Sigmoid colon (tissue), 6 donors: ENCODE measurements at regions not wholly inside any gene's neighbourhood (a gene's known extent, or its start where the extent isn't known, plus 50 kb on each side); places are given as distances from the start of the nearest gene placed in this dataset.

Experiments
- DNase-seq: peaks from one replicate; pipeline ENCODE4 v3.0.0-alpha.2; 2019
- H3K27ac ChIP-seq, 4 donors: fragments of 200-600 bp; sonication (generic); one replicate each; pipeline ENCODE4 v1.5.1; 2016 to 2019; ENCODE audit warnings: mild to moderate bottlenecking in 1 of 4
- H3K27me3 ChIP-seq, 3 donors: fragments of 200-600 bp; sonication (generic); one replicate each; pipeline ENCODE4 v1.5.1; 2019; ENCODE audit warnings: mild to moderate bottlenecking in 1 of 3
- H3K36me3 ChIP-seq, 4 donors: fragments of 200-600 bp; sonication (generic); one replicate each; pipeline ENCODE4 v1.5.1; 2016 to 2019
- H3K4me1 ChIP-seq, 4 donors: fragments of 200-600 bp; sonication (generic); one replicate each; pipeline ENCODE4 v1.5.1; 2017 to 2019
- H3K4me3 ChIP-seq, 4 donors: fragments of 200-600 bp; sonication (generic); one replicate each; pipeline ENCODE4 v1.5.1; 2017 to 2019; ENCODE audit warnings: mild to moderate bottlenecking in 2 of 4, moderate library complexity in 1 of 4
- H3K9me3 ChIP-seq, 4 donors: fragments of 200-600 bp in 3 of 4; sonication (generic) in 3 of 4; one replicate each; pipeline versions ENCODE4 v1.5.1 to v1.6.1; 2013 to 2019
- EP300 ChIP-seq, 4 donors: sonication (generic); formaldehyde crosslinking; IDR thresholded peaks; one replicate each; pipeline ENCODE4 v1.6.1; 2017; ENCODE audit warnings: antibody characterized with exemption in 4 of 4
- POLR2A ChIP-seq, 2 donors: fragments of 450-650 bp; IDR thresholded peaks; one replicate each; pipeline ENCODE4 v1.6.1; 2016; ENCODE audit warnings: antibody characterized with exemption in 2 of 2, mild to moderate bottlenecking in 2 of 2, moderate library complexity in 2 of 2
- POLR2AphosphoS5 ChIP-seq, 4 donors: sonication (generic); formaldehyde crosslinking; IDR thresholded peaks; one replicate each; pipeline ENCODE4 v1.6.1; 2017; ENCODE audit warnings: antibody characterized with exemption in 4 of 4
- WGBS, 2 donors: extraction: QIAGEN DNeasy Blood & Tissue Kit; methylation state at CpG; one replicate each; pipeline ENCODE4 v1.1.7; 2013; 5-methylcytosine and 5-hydroxymethylcytosine counted together
- intact Hi-C: fragments of 100-400 bp; cut with DNase I; formaldehyde crosslinking; loops from one replicate; pipeline ENCODE4 v1.15.1; 2023
- TF ChIP-seq, protein P1 (sequence below), 4 experiments: fragments of 450-650 bp in 3 of 4; fragments of 200-600 bp in 1 of 4; IDR thresholded peaks; one replicate each; pipeline ENCODE4 v1.5.1; 2016 to 2019; ENCODE audit warnings: antibody characterized with exemption in 4 of 4, mild to moderate bottlenecking in 3 of 4, moderate library complexity in 2 of 4
- donor health status: healthy with polysubstance abuse.
- donor health status: healthy.

DNA sequence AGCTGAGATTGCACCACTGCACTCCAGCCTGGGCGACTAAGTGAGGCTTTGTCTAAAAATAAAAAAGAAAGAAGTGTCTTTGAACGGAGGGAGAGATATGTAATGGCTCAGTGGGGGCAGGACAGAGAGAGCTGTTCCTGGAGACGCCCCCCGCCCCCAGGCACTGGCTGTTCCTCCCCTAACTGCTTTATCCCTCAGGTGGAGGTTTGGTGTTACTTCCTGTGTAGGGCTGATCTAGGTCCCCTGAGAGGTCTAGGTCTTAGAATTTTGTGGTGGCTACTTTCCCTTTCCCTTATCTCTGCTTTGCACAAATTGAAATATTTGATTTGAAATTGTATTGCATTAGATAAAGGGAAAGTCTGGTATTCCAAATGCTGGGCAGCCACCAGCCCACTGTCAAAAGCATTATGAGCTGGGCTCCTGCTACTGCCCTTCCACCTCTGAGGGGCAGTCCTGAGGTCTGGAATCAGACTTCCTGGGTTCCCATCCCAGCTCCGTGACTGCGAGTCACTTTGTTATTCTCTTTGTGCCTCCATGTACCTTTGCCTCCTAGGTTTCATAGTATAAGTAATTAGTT is 134.8 kb upstream of the KIF26B start:
- intact Hi-C loops = no loop called here
- no peak overlapping the region for H3K4me3 ChIP-seq
- 75 to 86% methylated on average over 6 of the region's 6 CpGs for WGBS, 2 donors
- H3K27ac ChIP-seq = no peak overlapping the region
- H3K27me3 ChIP-seq = no peaks in the 10 kb centered on the region
- no peaks in the 10 kb centered on the region for H3K36me3 ChIP-seq
- no peak for DNase-seq
- no peaks in the 10 kb centered on the region for H3K4me1 ChIP-seq
- TF ChIP-seq POLR2A (IDR thresholded peaks at IDR 0.05) = no peak
- H3K9me3 ChIP-seq = no peaks in the 10 kb centered on the region

DNA sequence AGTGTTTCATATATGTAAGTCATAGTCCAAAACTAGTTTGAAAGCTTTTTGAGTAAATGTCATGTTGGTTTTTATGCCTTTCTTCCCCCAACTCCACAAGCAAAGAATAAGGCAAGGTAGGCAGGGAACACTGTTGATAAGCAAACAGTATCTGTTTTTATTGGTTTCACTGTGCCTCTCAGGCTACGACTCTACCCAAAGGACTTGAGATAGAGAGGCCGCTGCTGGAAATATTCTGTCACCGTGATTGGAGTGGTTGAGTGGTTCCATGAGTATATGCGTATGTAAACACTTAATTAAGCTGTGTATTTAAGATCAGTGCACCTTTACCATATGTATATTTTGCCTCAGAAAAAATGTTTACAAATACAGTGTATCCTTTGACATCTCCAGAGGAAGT is 138.1 kb upstream of the KIF26B start:
- H3K27ac ChIP-seq = no peak overlapping the region
- no peaks in the 10 kb centered on the region for H3K9me3 ChIP-seq
- intact Hi-C loops = no loop called here
- no peaks in the 10 kb centered on the region for H3K4me1 ChIP-seq
- TF ChIP-seq EP300 (IDR thresholded peaks at IDR 0.05) (no peak), POLR2AphosphoS5 (IDR thresholded peaks at IDR 0.05) (no peak), POLR2A (IDR thresholded peaks at IDR 0.05) (no peak)
- TF ChIP-seq, protein P1, sequence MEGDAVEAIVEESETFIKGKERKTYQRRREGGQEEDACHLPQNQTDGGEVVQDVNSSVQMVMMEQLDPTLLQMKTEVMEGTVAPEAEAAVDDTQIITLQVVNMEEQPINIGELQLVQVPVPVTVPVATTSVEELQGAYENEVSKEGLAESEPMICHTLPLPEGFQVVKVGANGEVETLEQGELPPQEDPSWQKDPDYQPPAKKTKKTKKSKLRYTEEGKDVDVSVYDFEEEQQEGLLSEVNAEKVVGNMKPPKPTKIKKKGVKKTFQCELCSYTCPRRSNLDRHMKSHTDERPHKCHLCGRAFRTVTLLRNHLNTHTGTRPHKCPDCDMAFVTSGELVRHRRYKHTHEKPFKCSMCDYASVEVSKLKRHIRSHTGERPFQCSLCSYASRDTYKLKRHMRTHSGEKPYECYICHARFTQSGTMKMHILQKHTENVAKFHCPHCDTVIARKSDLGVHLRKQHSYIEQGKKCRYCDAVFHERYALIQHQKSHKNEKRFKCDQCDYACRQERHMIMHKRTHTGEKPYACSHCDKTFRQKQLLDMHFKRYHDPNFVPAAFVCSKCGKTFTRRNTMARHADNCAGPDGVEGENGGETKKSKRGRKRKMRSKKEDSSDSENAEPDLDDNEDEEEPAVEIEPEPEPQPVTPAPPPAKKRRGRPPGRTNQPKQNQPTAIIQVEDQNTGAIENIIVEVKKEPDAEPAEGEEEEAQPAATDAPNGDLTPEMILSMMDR (IDR thresholded peaks at IDR 0.05) = no peak
- WGBS, 2 donors = 69 to 75% methylated on average over 4 of the region's 4 CpGs
- H3K36me3 ChIP-seq = no peaks in the 10 kb centered on the region
- H3K27me3 ChIP-seq = no peaks in the 10 kb centered on the region
- DNase-seq = no peak
- no peak overlapping the region for H3K4me3 ChIP-seq

- DNase-seq = no peak
- Histone ChIP-seq H3K27ac (no peak overlapping the region), H3K9me3 (no peaks in the 10 kb centered on the region), H3K4me3 (no peak overlapping the region), H3K27me3 (no peaks in the 10 kb centered on the region), H3K4me1 (no peaks in the 10 kb centered on the region), H3K36me3 (no peaks in the 10 kb centered on the region)
- 82 to 91% methylated on average over 3 of the region's 3 CpGs for WGBS, 2 donors
- intact Hi-C loops = no loop called here
- no peak for TF ChIP-seq POLR2AphosphoS5 (IDR thresholded peaks at IDR 0.05)
- TF ChIP-seq, protein P1 (IDR thresholded peaks at IDR 0.05) = no peak
- no peak for TF ChIP-seq EP300 (IDR thresholded peaks at IDR 0.05)
- TF ChIP-seq POLR2A (IDR thresholded peaks at IDR 0.05) = no peak
Measured at GRCh38 chr1:245015031-245015430, 139.8 kb upstream of the KIF26B start.

- WGBS, 2 donors = 44 to 79% methylated on average over 3 of the region's 3 CpGs
- no peaks in the 10 kb centered on the region for H3K4me1 ChIP-seq
- no peaks in the 10 kb centered on the region for H3K9me3 ChIP-seq
- no peak overlapping the region for H3K27ac ChIP-seq
- intact Hi-C loops = no loop called here
- TF ChIP-seq EP300 (IDR thresholded peaks at IDR 0.05) (no peak), POLR2A (IDR thresholded peaks at IDR 0.05) (no peak), POLR2AphosphoS5 (IDR thresholded peaks at IDR 0.05) (no peak)
- TF ChIP-seq, protein P1 (IDR thresholded peaks at IDR 0.05) = no peak
- H3K4me3 ChIP-seq = no peak overlapping the region
- H3K36me3 ChIP-seq = no peaks in the 10 kb centered on the region
- no peaks in the 10 kb centered on the region for H3K27me3 ChIP-seq
- no peak for DNase-seq
Measured at GRCh38 chr1:245014247-245015029, 140.3 kb upstream of the KIF26B start.

- TF ChIP-seq, protein P1 (IDR thresholded peaks at IDR 0.05) = no peak
- TF ChIP-seq POLR2A (IDR thresholded peaks at IDR 0.05) (no peak), POLR2AphosphoS5 (IDR thresholded peaks at IDR 0.05) (no peak), EP300 (IDR thresholded peaks at IDR 0.05) (no peak)
- WGBS, 2 donors = 96 to 98% methylated on average over 8 of the region's 8 CpGs
- Histone ChIP-seq H3K36me3 (no peaks in the 10 kb centered on the region), H3K9me3 (no peaks in the 10 kb centered on the region), H3K4me1 (no peaks in the 10 kb centered on the region), H3K4me3 (no peak overlapping the region), H3K27ac (no peak overlapping the region), H3K27me3 (no peaks in the 10 kb centered on the region)
- no peak for DNase-seq
- intact Hi-C loops = no loop called here
Measured at GRCh38 chr1:245010018-245010614, 144.7 kb upstream of the KIF26B start.
